Neural cell (in vitro differentiated cells): ENCODE measurements at regions not wholly inside any gene's neighbourhood (a gene's known extent, or its start where the extent isn't known, plus 50 kb on each side); places are given as distances from the start of the nearest gene placed in this dataset.

Experiments used
- H2AFZ ChIP-seq: fragments of 200-600, 300-800 bp; sonication (generic), shearing (Covaris generic); 2 replicates; pipeline ENCODE4 v1.6.0; 2014; ENCODE audit warnings: low read depth, mild to moderate bottlenecking, antibody characterized with exemption, low read length, moderate library complexity
- H3F3A ChIP-seq: fragments of 200-600 bp; shearing (Covaris generic); 2 replicates; pipeline ENCODE4 v1.6.1; 2016; ENCODE audit warnings: mild to moderate bottlenecking, moderate library complexity, mixed read lengths, antibody characterized with exemption, low read length; ENCODE audit not compliant: insufficient read depth, poor library complexity, severe bottlenecking
- H3K27ac ChIP-seq: fragments of 200-600, 300-800 bp; sonication (generic), shearing (Covaris generic); 2 replicates; pipeline ENCODE4 v1.5.1; 2014; ENCODE audit warnings: mild to moderate bottlenecking, low read length, moderate library complexity
- H3K27me3 ChIP-seq: fragments of 300-800, 200-600 bp; sonication (generic), shearing (Covaris generic); 2 replicates; pipeline ENCODE4 v1.6.0; 2014; ENCODE audit warnings: mild to moderate bottlenecking, low read depth, low read length, moderate library complexity; ENCODE audit not compliant: insufficient read depth
- H3K36me3 ChIP-seq: fragments of 300-800, 200-600 bp; sonication (generic), shearing (Covaris generic); 2 replicates; pipeline ENCODE4 v1.5.1; 2014; ENCODE audit warnings: mild to moderate bottlenecking, antibody characterized with exemption, low read length, moderate library complexity; ENCODE audit not compliant: insufficient read depth
- H3K4me2 ChIP-seq: fragments of 300-800, 200-600 bp; sonication (generic), shearing (Covaris generic); 2 replicates; pipeline ENCODE4 v1.6.0; 2014; ENCODE audit warnings: mild to moderate bottlenecking, low read length
- H3K4me3 ChIP-seq: fragments of 300-800, 200-600 bp; sonication (generic), shearing (Covaris generic); 2 replicates; pipeline ENCODE4 v1.5.1; 2014; ENCODE audit warnings: mild to moderate bottlenecking, low read length, moderate library complexity
- H3K79me2 ChIP-seq: fragments of 200-600 bp; shearing (Covaris generic); replicated peaks from 2 replicates; pipeline ENCODE4 v1.6.0; 2014; ENCODE audit warnings: mild to moderate bottlenecking, low read length, moderate library complexity; ENCODE audit not compliant: insufficient read depth
- H3K9ac ChIP-seq: fragments of 300-800, 200-600 bp; sonication (generic), shearing (Covaris generic); 2 replicates; pipeline ENCODE4 v1.6.1; 2016; ENCODE audit warnings: mild to moderate bottlenecking, low read length, mixed read lengths
- H3K9me2 ChIP-seq: fragments of 200-600 bp; shearing (Covaris generic); 2 replicates; pipeline ENCODE4 v1.6.1; 2016; ENCODE audit warnings: mild to moderate bottlenecking, low read length, mixed read lengths; ENCODE audit not compliant: insufficient read depth
- H3K9me3 ChIP-seq: fragments of 200-600, 300-800 bp; sonication (generic), shearing (Covaris generic); 2 replicates; pipeline ENCODE4 v1.6.1; 2016; ENCODE audit warnings: mild to moderate bottlenecking, mixed run types, low read length, moderate library complexity, mixed read lengths
- H4K20me1 ChIP-seq: fragments of 200-600 bp; shearing (Covaris generic); 2 replicates; pipeline ENCODE4 v1.6.1; 2016; ENCODE audit warnings: mild to moderate bottlenecking, mixed run types; ENCODE audit not compliant: insufficient read depth
- EP300 ChIP-seq: fragments of 450-650 bp; conservative IDR thresholded peaks from 2 replicates; pipeline ENCODE4 v1.6.1; 2014; ENCODE audit warnings: antibody characterized with exemption, mild to moderate bottlenecking, moderate library complexity; ENCODE audit not compliant: poor library complexity, severe bottlenecking
- EZH2 ChIP-seq: fragments of 200-600, 300-800 bp; shearing (Covaris generic), sonication (generic); IDR thresholded peaks from 2 replicates; pipeline ENCODE4 v1.6.1; 2014; ENCODE audit warnings: antibody characterized with exemption, low read length, borderline replicate concordance, mild to moderate bottlenecking; ENCODE audit not compliant: insufficient read depth, poor library complexity, severe bottlenecking
- MXI1 ChIP-seq: fragments of 450-650 bp; conservative IDR thresholded peaks from 2 replicates; pipeline ENCODE4 v1.6.1; 2014; ENCODE audit warnings: antibody characterized with exemption, mild to moderate bottlenecking; ENCODE audit not compliant: poor library complexity, severe bottlenecking
- POLR2AphosphoS5 ChIP-seq: IDR thresholded peaks from 2 replicates; pipeline ENCODE4 v1.6.1; 2012
- RAD21 ChIP-seq: fragments of 450-650 bp; conservative IDR thresholded peaks from 2 replicates; pipeline ENCODE4 v1.6.1; 2014; ENCODE audit warnings: antibody characterized with exemption, mild to moderate bottlenecking, moderate library complexity
- REST ChIP-seq: IDR thresholded peaks from 2 replicates; pipeline ENCODE4 v1.6.1; 2012; ENCODE audit warnings: borderline replicate concordance
- SMC3 ChIP-seq: fragments of 450-650 bp; conservative IDR thresholded peaks from 2 replicates; pipeline ENCODE4 v1.6.1; 2014; ENCODE audit warnings: antibody characterized with exemption, mild to moderate bottlenecking, moderate library complexity; ENCODE audit not compliant: poor library complexity
- TAF1 ChIP-seq: IDR thresholded peaks from 2 replicates; pipeline ENCODE4 v1.6.1; 2012; ENCODE audit warnings: low read depth
- TF ChIP-seq, protein P1 (sequence below): fragments of 450-650 bp; IDR thresholded peaks from 2 replicates; pipeline ENCODE4 v1.5.1; 2014; ENCODE audit warnings: antibody characterized with exemption, mild to moderate bottlenecking, moderate library complexity; ENCODE audit not compliant: poor library complexity, severe bottlenecking

DNA sequence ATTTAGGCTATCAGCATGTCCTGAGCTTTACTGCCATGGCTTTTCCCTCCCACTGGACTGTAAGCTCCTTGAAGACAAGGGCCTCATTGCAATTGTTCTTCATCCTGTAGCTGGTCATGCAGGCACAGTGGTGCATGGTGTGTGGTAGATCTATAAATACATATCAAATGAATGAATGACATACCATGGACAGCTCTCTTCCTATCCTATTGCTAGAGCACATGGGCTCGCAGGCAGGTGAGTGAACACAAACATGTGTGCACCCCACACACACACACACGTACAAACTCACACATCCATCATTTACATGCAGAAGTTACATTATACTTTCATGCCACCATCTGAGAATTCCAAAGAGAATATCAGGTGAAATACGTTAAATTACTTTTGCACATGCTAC, 172.9 kb upstream of the RUNX1 start:
- no peaks in the 10 kb centered on the region for H3K36me3 ChIP-seq
- no peaks in the 10 kb centered on the region for H3K79me2 ChIP-seq
- H3K27me3 ChIP-seq, result no peaks in the 10 kb centered on the region
- H4K20me1 ChIP-seq, result no peaks in the 10 kb centered on the region
- H3K4me2 ChIP-seq, result no peak overlapping the region
- H3K4me3 ChIP-seq, result no peak overlapping the region
- no peaks in the 10 kb centered on the region for H3K9me2 ChIP-seq
- no peaks in the 10 kb centered on the region for H3K9me3 ChIP-seq
- H3K27ac ChIP-seq, result no peak overlapping the region
- no peak for TF ChIP-seq TAF1
- no peak for TF ChIP-seq SMC3
- no peak for TF ChIP-seq EP300
- no peak overlapping the region for H3K9ac ChIP-seq
- no peak overlapping the region for H2AFZ ChIP-seq
- H3F3A ChIP-seq, result no peaks in the 10 kb centered on the region

GRCh38 chr21:35220301-35220700, 171.2 kb upstream of the RUNX1 start:
- no peak overlapping the region for H3K4me2 ChIP-seq
- H3F3A ChIP-seq, result no peaks in the 10 kb centered on the region
- no peak overlapping the region for H3K27ac ChIP-seq
- H2AFZ ChIP-seq, result no peak overlapping the region
- H3K9me2 ChIP-seq, result no peaks in the 10 kb centered on the region
- H3K9me3 ChIP-seq, result no peaks in the 10 kb centered on the region
- H3K79me2 ChIP-seq, result no peaks in the 10 kb centered on the region
- no peak overlapping the region for H3K4me3 ChIP-seq
- H3K36me3 ChIP-seq, result no peaks in the 10 kb centered on the region
- H3K9ac ChIP-seq, result no peak overlapping the region
- H3K27me3 ChIP-seq, result no peaks in the 10 kb centered on the region
- TF ChIP-seq EP300, result no peak
- no peak for TF ChIP-seq MXI1
- TF ChIP-seq REST, result no peak
- TF ChIP-seq TAF1, result no peak
- TF ChIP-seq, protein P1, sequence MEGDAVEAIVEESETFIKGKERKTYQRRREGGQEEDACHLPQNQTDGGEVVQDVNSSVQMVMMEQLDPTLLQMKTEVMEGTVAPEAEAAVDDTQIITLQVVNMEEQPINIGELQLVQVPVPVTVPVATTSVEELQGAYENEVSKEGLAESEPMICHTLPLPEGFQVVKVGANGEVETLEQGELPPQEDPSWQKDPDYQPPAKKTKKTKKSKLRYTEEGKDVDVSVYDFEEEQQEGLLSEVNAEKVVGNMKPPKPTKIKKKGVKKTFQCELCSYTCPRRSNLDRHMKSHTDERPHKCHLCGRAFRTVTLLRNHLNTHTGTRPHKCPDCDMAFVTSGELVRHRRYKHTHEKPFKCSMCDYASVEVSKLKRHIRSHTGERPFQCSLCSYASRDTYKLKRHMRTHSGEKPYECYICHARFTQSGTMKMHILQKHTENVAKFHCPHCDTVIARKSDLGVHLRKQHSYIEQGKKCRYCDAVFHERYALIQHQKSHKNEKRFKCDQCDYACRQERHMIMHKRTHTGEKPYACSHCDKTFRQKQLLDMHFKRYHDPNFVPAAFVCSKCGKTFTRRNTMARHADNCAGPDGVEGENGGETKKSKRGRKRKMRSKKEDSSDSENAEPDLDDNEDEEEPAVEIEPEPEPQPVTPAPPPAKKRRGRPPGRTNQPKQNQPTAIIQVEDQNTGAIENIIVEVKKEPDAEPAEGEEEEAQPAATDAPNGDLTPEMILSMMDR, result no peak
- TF ChIP-seq POLR2AphosphoS5, result no peak
- TF ChIP-seq EZH2, result no peak
- TF ChIP-seq SMC3, result no peak
- no peak for TF ChIP-seq RAD21
- H4K20me1 ChIP-seq, result no peaks in the 10 kb centered on the region

- H3K4me2 ChIP-seq, result no peak overlapping the region
- no peak overlapping the region for H3K9ac ChIP-seq
- no peaks in the 10 kb centered on the region for H4K20me1 ChIP-seq
- H2AFZ ChIP-seq, result no peak overlapping the region
- no peaks in the 10 kb centered on the region for H3K9me3 ChIP-seq
- TF ChIP-seq EZH2 (no peak), MXI1 (no peak), REST (no peak), EP300 (no peak), RAD21 (no peak), POLR2AphosphoS5 (no peak), SMC3 (no peak), TAF1 (no peak)
- TF ChIP-seq, protein P1, result no peak
- no peak overlapping the region for H3K27ac ChIP-seq
- no peaks in the 10 kb centered on the region for H3F3A ChIP-seq
- no peaks in the 10 kb centered on the region for H3K27me3 ChIP-seq
- H3K9me2 ChIP-seq, result no peaks in the 10 kb centered on the region
- H3K36me3 ChIP-seq, result no peaks in the 10 kb centered on the region
- no peak overlapping the region for H3K4me3 ChIP-seq
- H3K79me2 ChIP-seq, result no peaks in the 10 kb centered on the region
Measured at GRCh38 chr21:35219719-35220118, 170.6 kb upstream of the RUNX1 start.
